ENCODE measurements at regions not wholly inside any gene's neighbourhood (a gene's known extent, or its start where the extent isn't known, plus 50 kb on each side); places are given as distances from the start of the nearest gene placed in this dataset.

- TF ChIP-seq CTCF (IDR thresholded peaks at IDR 0.05) (no peak), NFE2L2 (conservative IDR thresholded peaks at IDR 0.05; ENCODE audit: low read length) (no peak), TP53 (CRISPR knock-in tag; IDR thresholded peaks at IDR 0.05) (no peak), RCOR1 (IDR thresholded peaks at IDR 0.05; ENCODE audit: low read depth, low read length) (no peak), EP300 (IDR thresholded peaks at IDR 0.05) (no peak), TFCP2L1 (CRISPR knock-in tag; IDR thresholded peaks at IDR 0.05) (no peak), USF2 (IDR thresholded peaks at IDR 0.05) (no peak), REST (IDR thresholded peaks at IDR 0.05) (no peak), POLR2A (IDR thresholded peaks at IDR 0.05; ENCODE audit: low read length) (no peak), NR3C1 (IDR thresholded peaks at IDR 0.05) (no peak), MAZ (IDR thresholded peaks at IDR 0.05; ENCODE audit: borderline replicate concordance, low read depth, low read length) (no peak), RFX5 (IDR thresholded peaks at IDR 0.05) (no peak), JUN (IDR thresholded peaks at IDR 0.05) (no peak), ESRRA (IDR thresholded peaks at IDR 0.05; ENCODE audit: borderline replicate concordance, low read length) (no peak)
These were observed 93.7 kb upstream of the TSC22D2 start for GRCh38 chr3:150314248-150315004.

All from A549 (cell line).